Medulla oblongata (tissue), 1 donor: ENCODE measurements at regions not wholly inside any gene's neighbourhood (a gene's known extent, or its start where the extent isn't known, plus 50 kb on each side); places are given as distances from the start of the nearest gene placed in this dataset.

Experiments used
- DNase-seq: peaks from one replicate; pipeline ENCODE4 v3.0.0-alpha.2; 2015; ENCODE audit errors: extremely low spot score

DNA sequence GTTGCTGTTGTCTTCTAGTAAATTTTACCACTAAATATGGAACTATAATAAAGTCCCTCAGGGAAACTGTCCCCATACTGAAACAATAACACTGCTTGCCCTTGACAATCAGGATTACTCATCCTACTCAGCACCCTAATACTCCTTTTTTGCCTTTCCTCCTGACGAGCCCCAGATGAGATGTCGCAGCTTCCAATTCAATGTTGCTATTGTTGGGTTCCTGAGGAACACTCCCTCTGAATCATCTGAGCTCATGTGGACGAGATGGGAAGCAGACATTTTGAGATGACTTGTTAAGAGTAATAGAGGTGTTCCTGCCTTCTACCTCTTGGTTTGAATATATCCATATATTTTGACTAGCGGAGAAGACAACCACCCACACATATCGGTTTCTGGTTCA, 187.8 kb upstream of the FAM98A start:
- no peak for DNase-seq

DNA sequence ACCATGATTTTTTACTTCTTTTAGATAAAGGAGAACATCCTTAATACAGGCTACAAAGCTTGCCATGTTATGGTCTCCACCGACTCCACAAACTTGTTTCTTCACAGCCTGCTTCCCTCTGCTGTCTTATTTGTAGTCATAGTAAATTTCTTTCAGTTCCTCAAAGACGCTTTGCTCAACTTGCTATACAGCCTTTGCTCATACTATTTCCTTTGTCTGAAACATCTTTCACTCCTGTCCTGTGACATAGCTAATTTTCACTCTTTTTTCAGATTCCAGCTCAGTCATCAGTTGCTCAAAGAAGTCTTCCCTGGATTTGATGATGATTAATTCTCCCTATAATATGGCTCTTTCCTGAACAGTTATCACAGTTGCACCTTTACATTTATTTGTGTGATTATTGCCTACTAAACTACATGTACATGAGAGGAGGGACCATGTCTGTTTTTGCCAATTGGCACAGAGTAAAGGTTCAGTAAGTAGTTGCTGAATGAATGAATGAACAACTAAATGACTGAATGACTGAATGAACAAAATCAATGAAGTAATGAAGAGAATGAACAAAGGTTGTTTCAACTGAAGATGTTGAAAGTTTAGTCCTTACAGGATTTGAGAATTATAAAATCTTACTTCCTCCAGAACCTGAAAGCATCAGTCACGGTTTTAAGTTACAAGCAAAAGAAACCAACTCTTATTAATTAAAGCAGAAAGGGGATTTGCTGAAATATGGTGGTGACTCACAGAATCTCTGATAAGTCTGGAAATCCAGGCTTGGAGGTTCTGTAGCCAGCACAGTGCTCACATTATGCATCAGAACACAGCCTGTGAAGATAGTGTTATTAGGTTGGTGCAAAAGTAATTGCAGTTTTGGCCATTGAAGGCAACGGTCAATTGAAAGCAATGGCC, 186.4 kb upstream of the FAM98A start:
- peak; percentile 52 for DNase-seq

DNA sequence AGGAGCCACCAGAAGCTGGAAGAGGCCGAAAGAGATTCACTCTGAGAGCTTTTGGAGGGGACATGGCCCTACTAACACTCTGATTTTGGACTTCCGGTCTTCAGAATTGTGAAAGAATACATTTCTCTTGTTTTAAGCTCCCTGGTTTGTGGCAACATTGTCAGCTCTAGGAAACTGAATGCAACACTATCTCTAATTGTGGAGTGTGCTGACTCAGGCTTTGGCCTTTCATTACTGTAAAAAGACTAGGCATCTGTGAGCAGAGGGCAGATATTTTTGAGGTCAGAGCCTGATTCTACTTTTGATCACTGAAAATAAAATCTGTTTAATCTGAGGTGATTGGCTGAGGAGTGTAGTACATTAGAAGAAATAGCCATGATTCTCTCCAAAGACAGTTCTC, 185.4 kb upstream of the FAM98A start:
- peak; percentile 11 for DNase-seq

DNA sequence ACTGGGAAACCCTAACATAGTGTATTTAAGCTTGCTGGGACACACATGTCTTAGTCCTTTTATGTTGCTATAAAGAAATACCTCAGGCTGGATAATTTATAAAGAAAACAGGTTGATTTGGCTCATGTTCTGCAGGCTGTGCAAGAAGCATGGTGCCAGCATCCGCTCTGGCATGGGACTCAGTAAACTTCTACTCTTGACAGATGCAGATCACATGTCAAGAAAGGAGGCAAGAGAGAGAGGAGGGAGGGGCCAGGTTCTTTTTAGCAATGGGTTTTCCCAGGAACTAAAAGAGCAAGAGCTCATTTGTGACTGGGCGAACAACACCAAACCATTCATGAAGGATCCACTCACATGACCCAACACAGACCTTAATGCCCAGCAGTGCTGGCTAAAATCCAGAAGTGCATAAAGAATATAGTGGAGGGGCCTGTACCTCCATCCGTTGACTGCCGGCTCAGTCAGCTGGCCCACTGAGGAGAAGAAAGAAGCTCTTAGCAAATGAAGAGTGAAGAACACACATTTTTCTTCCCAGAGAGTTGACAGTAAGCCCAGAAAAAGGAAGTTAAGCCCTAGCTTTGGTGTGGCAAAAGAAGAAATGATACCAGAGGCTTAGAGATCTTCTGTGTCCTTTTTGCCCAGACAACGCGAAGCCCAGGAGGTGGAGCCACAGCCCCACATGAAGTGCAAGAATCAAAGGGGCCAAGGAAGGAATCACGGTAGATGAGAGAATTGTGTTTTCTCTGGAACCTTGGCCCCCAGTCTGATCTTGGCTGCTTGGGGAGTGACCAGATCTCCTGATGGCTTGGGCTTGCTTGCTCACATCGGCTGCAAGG, 183.5 kb upstream of the FAM98A start:
- peak; percentile 27 for DNase-seq

DNA sequence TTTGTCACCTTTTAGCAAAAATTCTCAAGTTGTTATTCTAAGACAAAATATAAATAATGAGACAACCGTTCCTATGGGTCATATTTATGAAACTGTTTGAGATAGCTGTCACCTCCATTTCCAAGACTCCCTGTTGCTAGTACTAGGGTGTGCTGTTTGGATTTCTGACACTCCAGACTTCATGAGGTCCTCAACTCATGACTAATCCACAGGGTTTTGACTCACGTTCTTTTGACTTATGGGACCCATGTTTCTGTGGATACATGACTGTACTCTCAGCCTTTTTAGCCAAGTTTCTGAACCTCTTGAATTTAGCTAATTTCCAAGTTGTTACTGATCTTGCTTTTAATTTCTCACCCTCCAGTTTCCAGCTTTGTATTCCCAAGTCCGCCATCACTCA, 178.7 kb upstream of the FAM98A start:
- no peak for DNase-seq

DNA sequence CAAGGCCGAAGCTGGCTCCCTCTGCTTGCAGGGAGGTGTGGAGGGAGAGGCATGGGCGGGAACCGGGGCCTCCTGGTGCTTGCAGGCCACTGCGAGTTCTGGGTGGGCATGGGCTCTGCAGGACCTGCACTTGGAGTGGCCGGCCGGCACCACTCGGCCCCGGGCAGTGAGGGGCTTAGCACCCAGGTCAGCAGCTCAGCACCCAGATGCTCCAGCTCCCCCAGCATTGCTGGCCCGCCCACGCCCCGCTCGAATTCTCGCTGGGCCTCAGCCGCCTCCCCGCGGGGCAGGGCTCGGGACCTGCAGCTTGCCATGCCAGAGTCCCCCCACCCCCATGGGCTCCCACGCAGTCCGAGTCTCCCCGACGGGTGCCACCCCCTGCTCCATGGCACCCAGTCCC, 176.2 kb upstream of the FAM98A start:
- no peak for DNase-seq

DNA sequence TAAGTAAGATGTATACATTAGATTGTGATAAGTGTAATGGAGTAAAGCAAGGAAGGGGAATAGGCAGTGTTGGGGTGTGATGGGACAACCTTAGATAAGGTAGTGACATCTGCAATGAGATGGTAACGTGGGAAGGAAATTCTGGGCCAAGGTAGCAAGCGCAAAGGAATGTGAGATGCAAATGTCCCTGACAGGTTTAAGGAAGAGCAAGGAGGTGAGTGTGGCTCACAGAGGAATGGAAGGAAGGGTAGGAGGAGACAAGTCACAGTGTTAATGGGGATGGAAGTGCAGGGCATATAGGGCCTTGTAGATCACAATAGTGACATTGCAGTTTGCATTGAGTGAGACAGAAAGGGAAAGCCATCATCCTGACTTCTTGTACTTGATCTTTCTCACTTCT, 170.9 kb upstream of the FAM98A start:
- DNase-seq: no peak

DNA sequence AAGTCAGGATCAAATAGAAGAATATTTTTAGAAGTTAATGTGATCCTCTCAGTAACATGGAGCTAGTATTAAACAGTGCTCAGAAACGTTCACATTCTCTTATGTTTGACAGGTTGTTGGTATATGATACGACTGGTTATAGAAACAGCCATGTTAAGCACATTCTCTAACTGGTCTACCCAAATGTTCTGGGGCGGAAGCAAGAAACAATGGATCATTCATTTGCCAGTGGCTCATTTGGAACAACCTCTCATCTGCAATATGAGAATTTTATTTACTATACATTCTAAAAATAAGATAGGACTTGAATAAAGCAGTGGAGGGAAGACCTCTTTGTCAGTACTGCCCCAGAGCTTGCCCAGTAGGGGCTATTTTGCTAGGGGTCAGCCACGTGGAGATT, 167.1 kb upstream of the FAM98A start:
- DNase-seq: no peak

DNA sequence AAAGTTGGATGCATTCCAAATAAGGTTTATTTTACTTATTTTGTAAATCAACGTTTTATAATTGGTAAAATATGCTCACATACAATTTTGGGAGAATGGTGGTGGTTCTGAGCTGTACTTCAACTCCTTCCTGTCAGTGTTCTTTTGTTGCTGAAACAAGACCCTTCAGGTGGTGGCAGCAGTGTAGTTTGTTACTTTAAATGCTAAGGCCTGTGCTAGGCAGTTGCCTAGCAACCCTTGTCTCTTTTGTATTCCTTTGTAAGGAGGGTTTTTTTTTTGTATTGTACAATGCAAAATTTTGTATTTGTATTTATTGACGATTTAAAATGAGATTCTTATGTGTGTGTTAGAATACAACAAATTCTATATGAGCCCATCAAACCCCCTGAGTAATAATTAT, 166.0 kb upstream of the FAM98A start:
- DNase-seq: no peak

DNA sequence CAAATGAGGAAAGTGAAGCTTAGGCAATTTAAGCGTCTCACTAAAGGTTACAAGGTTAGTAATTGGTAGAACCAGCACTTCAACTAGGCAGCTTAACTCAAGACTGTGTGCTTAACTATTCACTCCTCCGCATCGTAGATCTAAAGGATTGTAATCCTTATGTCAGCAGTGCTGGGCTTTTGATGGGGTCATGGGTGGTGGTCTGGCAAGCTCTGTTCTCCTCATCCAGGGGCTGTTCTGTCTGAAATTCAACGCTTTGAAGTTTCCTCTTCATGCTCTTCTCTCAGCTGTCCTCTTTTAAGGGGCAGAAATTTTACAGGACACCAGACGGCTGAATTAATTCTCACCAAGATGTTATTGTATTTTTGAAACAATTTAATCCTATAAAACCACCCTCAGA, 165.5 kb upstream of the FAM98A start:
- DNase-seq: no peak

DNA sequence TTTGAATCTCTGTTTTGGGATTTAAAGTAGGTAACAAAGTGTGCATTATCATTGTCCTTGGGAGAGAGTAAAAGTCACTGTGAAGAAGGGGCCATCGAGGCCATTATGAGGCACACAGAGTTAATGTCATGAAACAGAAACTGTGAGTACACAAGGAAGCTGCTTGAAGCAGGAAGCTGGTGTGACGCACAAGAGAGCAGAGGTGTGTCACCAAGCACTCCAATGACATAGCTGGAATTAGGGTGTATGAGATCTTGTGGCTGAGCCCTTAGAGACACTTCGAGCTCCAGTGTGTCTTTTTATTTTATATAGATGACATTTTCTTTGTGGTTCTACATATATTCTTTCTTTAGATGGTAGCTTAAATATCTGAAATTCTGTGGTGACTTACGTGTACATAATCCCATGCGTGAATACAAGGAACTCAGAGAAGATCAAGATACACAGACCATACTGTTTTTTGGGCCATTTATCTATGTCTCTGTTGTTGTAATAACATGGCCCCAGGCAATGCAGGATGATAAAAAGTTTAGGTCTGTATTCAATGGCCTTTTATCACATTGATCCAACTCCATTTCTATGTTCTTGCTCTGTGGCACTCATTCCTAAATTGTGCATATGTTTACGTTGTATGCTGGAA, 164.7 kb upstream of the FAM98A start:
- no peak for DNase-seq

DNA sequence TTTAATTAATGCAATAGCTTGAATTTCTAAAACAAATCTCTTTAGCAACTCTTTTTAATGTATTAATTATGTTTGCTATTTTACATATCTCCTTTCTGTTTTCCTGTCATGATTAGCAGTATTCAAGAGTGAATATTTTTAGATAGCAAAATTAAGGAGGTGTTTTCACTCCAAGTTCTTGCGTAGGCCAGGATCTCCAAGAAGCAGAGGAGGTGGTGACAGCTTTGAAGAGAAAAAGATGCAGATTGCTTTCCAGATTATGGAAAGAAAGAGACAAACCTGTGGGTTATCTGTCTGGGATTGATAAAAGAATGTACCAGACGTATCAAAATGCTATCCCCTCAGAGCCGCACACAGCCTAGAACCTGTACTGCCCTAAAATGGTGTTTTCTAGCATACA, 163.5 kb upstream of the FAM98A start:
- no peak for DNase-seq

DNA sequence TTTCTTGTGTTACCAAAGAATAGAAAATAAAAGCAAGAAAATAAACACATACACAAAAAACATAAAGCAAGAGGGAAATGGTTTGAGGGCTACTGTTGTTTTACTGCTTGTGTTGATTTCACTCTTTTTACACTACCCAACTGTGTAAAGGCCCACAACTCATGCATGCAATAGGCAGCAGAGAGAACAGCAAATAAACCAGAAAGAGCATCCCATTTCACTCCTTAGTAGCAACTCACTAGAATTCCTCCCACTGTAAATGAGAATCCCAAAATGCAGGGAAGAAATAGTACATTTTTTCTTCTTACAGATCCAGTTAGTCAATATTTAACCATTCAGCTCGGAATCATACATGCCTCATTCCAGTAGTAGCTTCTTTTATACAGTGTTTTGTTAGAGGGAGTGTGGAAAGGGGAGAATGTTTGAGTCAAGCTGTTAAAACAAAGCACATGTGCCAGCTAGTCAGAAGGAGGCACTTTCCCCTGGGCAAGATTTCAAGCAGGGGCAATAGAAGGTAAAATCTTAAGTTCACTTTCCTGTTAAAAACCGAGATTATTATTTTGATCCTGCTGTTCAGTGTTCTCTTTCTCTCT, 147.2 kb upstream of the FAM98A start:
- DNase-seq: no peak

DNA sequence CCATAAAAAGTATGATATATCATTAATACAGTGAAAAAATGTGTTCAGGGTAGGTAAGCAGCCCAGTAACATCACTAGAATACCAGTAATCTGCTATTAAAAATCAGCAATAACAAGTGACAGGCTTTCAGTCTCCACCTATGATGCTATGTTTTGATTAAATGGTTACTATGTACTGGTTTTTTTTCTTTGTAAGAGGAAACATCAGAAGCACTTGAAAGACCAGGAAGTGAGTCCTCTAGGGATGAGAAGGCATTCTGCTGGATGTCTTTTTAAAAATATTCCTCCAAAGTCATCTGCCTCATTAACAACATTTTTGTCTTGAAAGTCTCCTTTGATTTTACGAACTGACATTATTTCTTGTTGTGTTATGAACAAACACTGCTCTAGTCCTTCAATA, 136.0 kb upstream of the FAM98A start:
- DNase-seq: no peak

DNA sequence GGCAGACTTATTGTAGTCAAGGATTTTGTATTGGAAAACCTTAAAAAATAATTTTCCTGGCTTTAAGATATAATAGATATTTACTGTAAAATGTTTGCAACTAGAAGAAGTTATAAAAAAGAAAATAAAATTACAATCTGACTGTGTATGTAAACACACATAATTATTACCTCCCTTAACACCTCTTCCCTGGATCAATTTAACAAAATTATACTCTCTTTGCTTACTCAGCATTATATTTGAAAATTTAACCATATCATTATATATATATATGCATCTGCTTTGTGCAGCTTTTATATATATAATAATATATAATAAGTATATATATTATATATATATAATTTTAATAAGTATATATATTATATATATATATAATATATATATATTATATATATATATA, 131.7 kb upstream of the FAM98A start:
- DNase-seq: no peak

DNA sequence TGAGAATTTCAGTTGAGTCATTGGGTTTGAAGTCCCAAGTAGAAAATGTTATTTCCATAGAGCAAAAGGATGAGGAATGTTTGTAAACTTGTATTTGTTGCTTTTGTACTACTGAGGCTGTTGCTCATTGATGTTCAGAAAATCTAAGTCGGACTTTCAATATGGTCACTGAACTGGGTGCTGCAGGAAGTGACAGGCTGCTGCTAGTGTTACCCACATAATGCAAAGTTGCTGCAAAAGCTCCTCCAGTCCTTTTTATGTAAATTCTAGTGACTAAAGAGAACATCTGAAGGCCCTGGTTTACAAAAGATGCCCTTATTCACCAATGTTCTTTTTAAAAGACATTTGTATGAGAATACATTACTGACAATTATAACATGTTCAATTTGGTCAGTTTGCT, 131.1 kb upstream of the FAM98A start:
- DNase-seq: no peak

DNA sequence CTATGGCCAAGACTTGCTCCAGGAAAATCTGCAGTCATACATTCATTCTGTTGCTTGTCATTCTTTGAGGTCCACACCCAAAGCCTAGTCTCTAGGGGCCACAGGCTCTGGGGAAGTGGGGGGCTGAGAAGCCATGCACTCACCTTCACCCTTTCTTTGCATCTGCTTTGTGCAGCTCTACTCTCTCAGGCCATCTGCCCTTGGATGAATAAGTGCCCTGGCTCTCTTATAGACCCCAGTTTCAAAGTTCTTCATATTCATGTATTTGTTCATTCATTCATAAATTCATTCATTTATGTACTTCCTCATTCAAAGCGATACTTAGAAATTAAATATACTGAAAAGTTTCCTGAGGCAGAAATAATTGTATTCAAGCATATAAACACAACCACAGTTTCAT, 130.3 kb upstream of the FAM98A start:
- no peak for DNase-seq

DNA sequence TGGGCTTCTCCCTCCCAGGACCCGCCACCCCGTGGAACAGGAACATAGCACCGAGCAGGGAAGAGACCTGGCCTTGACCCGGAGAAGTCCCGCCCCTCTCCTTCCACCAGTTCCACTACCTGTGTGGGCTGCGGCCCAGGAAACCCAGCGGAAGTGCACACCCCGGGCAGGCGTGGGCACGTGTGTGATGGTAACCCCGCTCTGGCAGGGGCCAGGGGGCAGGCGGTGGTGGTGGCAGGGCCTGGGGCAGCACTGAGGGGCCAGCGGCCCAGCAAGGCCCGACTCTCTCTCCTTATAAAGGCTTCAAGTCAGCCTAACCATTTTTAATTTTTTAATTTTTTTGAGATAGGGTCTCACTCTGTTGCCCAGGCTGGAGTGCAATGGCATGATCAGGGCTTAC, 129.0 kb upstream of the FAM98A start:
- no peak for DNase-seq

DNA sequence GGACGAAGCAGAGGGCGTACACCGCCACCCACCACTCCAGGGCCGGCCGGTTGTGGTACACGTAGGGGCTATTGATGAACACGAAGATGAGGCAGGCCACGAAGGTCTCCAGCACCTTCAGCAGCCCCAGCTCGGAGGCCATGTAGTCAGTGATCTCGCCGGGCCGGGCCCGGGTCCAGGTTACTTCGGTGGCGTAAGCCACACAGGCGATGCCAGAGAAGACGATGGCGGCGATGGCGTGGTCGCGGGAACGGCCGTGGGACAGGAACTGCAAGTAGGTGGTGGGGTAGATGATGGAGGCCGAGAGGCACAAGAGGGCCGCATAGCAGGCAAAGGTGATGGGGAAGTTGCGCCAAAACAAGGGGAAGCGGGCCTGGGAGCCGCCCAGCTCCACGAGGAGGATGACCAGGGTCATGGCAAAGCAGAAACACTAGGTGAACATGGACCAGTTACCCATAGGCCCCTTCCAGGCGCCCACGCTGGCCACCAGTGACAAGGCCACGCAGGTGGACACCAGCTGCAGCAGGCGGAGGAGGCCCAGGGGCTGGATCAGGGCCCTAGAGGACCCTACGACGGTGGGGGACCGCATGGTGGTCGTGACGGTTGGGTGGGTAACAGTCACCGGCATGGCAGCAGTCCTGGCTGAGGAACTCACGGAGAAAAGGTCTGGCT, 128.4 kb upstream of the FAM98A start:
- DNase-seq: no peak

DNA sequence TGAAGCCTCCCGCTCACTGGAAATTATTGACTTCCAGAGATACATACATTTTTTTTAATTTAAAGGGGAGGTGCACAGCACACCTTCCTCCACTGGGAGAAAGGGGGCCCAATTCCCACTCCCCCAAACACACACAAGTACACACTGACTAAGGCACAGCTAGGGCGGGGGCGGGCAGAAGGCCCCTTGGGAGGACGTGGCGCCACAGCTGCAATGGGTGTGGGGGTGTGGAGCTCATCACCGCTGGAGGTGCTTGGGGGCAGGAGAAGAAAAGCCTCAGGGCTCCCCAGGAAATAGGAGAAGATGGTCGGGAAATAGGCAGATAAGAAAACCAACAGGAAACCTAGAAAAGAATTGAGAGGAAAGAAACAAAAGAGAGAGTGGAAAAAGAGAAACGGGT, 127.3 kb upstream of the FAM98A start:
- DNase-seq: no peak

DNA sequence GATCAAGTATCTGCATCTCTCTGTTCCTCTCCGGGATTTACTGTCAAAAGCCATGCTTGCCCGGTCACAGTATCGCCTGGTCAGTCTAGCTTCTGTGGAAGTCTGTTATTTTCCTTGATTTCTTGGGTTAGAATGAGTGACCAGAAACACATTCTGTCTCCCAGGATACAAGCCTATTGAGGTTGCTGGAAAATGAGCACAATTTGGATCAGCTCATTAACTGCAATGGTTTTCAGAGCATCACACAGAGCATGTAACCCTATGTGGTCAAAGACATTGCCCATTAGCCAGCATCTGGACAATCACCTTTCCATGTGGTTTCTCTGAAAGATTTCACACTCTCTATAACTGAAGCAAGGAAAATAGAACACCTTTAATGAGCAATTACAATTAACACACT, 124.2 kb upstream of the FAM98A start:
- no peak for DNase-seq

DNA sequence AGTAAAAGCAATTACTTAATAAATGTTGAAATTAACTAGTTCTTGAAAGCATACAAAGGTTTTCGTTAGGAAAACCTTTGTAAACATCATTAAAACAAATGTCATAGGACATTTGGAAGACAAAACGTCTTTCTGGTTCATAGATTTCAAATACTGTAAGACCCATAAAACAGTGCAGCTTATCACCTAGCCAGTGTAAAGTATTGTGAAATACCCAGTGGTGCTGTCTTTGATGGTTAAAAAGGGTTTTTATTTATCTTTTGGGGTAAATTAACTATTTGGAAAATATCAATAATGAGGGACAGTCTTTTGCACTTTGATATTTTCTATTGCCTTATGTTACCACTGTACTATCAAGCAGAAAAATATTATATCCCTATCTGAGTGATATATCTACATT, 120.0 kb upstream of the FAM98A start:
- no peak for DNase-seq
